Keratinocyte (primary cell): ENCODE measurements at regions not wholly inside any gene's neighbourhood (a gene's known extent, or its start where the extent isn't known, plus 50 kb on each side); places are given as distances from the start of the nearest gene placed in this dataset.

Source experiments
- CTCF ChIP-seq, 3 experiments: IDR thresholded peaks in 1 of 3; conservative IDR thresholded peaks in 1 of 3; optimal IDR thresholded peaks in 1 of 3; 2 replicates in 2 of 3; 3 replicates in 1 of 3; pipeline versions ENCODE3 to v1.5.1; 2011; ENCODE audit warnings: low read length in 3 of 3, mild to moderate bottlenecking in 3 of 3, moderate library complexity in 2 of 3, control low read depth in 1 of 3, inconsistent platforms in 1 of 3; ENCODE audit not compliant: insufficient read depth in 2 of 3; ENCODE audit errors: extremely low read depth in 1 of 3
- EZH2 ChIP-seq: IDR thresholded peaks from one replicate; pipeline ENCODE4 v1.6.1; 2012; ENCODE audit warnings: inconsistent platforms, mild to moderate bottlenecking, low read length, moderate library complexity

GRCh38 chr18:51614967-51615571 lies 417.6 kb upstream of the MEX3C start:
- TF ChIP-seq CTCF (optimal IDR thresholded peaks at IDR 0.05 in 1 of 3, IDR thresholded peaks at IDR 0.05 in 1 of 3, conservative IDR thresholded peaks at IDR 0.05 in 1 of 3; ENCODE audit: extremely low read depth in 1 of 3, insufficient read depth in 2 of 3, low read length in 3 of 3) (no peak), EZH2 (no peak)
